B cell (primary cell): ENCODE measurements at regions not wholly inside any gene's neighbourhood (a gene's known extent, or its start where the extent isn't known, plus 50 kb on each side); places are given as distances from the start of the nearest gene placed in this dataset.

Source experiments
- ATAC-seq: fragments of 200-7000 bp; cut with Tn5 transposase; one replicate; pipeline ENCODE4 v1.10.0; 2021; ENCODE audit warnings: low read depth, mild to moderate bottlenecking, moderate number of reproducible peaks, moderate library complexity
- CTCF ChIA-PET: fragments of 350-600 bp; sonication (Branson Sonifier 250); formaldehyde crosslinking; loops from one replicate; lab custom pipeline; 2021; ENCODE audit warnings: antibody characterized with exemption, inconsistent platforms; lab: Charles Lee
- POLR2A ChIA-PET: fragments of 350-600 bp; sonication (Branson Sonifier 250); formaldehyde crosslinking; loops from one replicate; lab custom pipeline; 2021; ENCODE audit warnings: antibody characterized with exemption; lab: Charles Lee
- DNase-seq: peaks from one replicate; pipeline ENCODE4 v3.0.0; 2013
- H2AFZ ChIP-seq: 2 replicates; pipeline ENCODE4 v1.6.1; 2012; ENCODE audit warnings: mild to moderate bottlenecking, low read depth, low read length; ENCODE audit not compliant: insufficient read depth, poor library complexity, severe bottlenecking
- H3K27ac ChIP-seq, 2 donors: 1 replicate in 1 of 2; 2 replicates in 1 of 2; pipeline ENCODE4 v1.5.1; 2012 to 2013; ENCODE audit warnings: low read length in 2 of 2, mild to moderate bottlenecking in 2 of 2, moderate library complexity in 1 of 2
- H3K27me3 ChIP-seq, 4 experiments: fragments of 200-600 bp in 1 of 4; sonication (generic) in 1 of 4; replicated peaks in 1 of 4; 1 replicate in 2 of 4; 2 replicates in 2 of 4; pipeline versions ENCODE4 v1.6.1 to v1.7.0; 2013 to 2016; ENCODE audit warnings: low read length in 3 of 4, mild to moderate bottlenecking in 2 of 4, mixed read lengths in 1 of 4, moderate library complexity in 1 of 4; ENCODE audit not compliant: insufficient read depth in 4 of 4, control insufficient read depth in 3 of 4; ENCODE audit errors: control extremely low read depth in 1 of 4
- H3K36me3 ChIP-seq, 2 experiments: replicated peaks in 1 of 2; 1 replicate in 1 of 2; 2 replicates in 1 of 2; pipeline versions ENCODE4 v1.6.1 to v1.7.1; 2013; ENCODE audit warnings: low read length in 1 of 2; ENCODE audit not compliant: insufficient read depth in 2 of 2, control insufficient read depth in 1 of 2; ENCODE audit errors: control extremely low read depth in 1 of 2, extremely low read depth in 1 of 2
- H3K4me1 ChIP-seq, 2 donors: fragments of 200-600 bp in 1 of 2; sonication (generic) in 1 of 2; 1 replicate in 1 of 2; 2 replicates in 1 of 2; pipeline versions ENCODE4 v1.5.1 to v1.6.1; 2013 to 2017; ENCODE audit warnings: low read length in 2 of 2; ENCODE audit not compliant: control insufficient read depth in 2 of 2, insufficient read depth in 2 of 2
- H3K4me2 ChIP-seq: replicated peaks from 2 replicates; pipeline ENCODE3; 2012; ENCODE audit warnings: mild to moderate bottlenecking, low read depth, low read length; ENCODE audit not compliant: poor library complexity, severe bottlenecking
- H3K4me3 ChIP-seq, 5 experiments: fragments of 200-600 bp in 1 of 5; sonication (generic) in 1 of 5; 1 replicate in 3 of 5; 2 replicates in 2 of 5; pipeline versions ENCODE4 v1.5.1 to v1.7.0; 2011 to 2016; ENCODE audit warnings: low read length in 4 of 5, mild to moderate bottlenecking in 4 of 5, low read depth in 2 of 5, control low read depth in 1 of 5, moderate library complexity in 1 of 5; ENCODE audit not compliant: insufficient read depth in 1 of 5; ENCODE audit errors: control extremely low read depth in 1 of 5, extremely low read depth in 1 of 5
- H3K79me2 ChIP-seq: fragments of 200-600 bp; sonication (generic); one replicate; pipeline ENCODE4 v1.6.0; 2016; ENCODE audit warnings: low read length; ENCODE audit not compliant: control insufficient read depth, insufficient read depth
- H3K9ac ChIP-seq: fragments of 200-600 bp; sonication (generic); 2 replicates; pipeline ENCODE4 v1.6.1; 2017; ENCODE audit warnings: mild to moderate bottlenecking, low read length, moderate library complexity
- H3K9me3 ChIP-seq, 3 donors: one replicate each; pipeline versions ENCODE4 v1.6.1 to v1.7.1; 2013; ENCODE audit warnings: low read length in 2 of 3; ENCODE audit not compliant: control insufficient read depth in 2 of 3, insufficient read depth in 1 of 3; ENCODE audit errors: control extremely low read depth in 1 of 3
- H4K20me1 ChIP-seq: 2 replicates; pipeline ENCODE4 v1.6.0; 2012; ENCODE audit warnings: mild to moderate bottlenecking, low read length; ENCODE audit not compliant: insufficient read depth, control insufficient read depth, poor library complexity, severe bottlenecking
- H3K27ac Mint-ChIP-seq: one replicate; pipeline ENCODE4 v1.8.0; 2021; ENCODE audit warnings: mixed read lengths
- H3K27me3 Mint-ChIP-seq: one replicate; pipeline ENCODE4 v1.8.0; 2021; ENCODE audit warnings: mixed read lengths
- H3K4me1 Mint-ChIP-seq: one replicate; pipeline ENCODE4 v1.8.0; 2021; ENCODE audit warnings: mixed read lengths
- H3K4me3 Mint-ChIP-seq: one replicate; pipeline ENCODE4 v1.8.0; 2021; ENCODE audit warnings: mixed read lengths
- H3K9me3 Mint-ChIP-seq: one replicate; pipeline ENCODE4 v1.8.0; 2022; ENCODE audit warnings: mixed read lengths; ENCODE audit not compliant: insufficient read depth
- EZH2 ChIP-seq: IDR thresholded peaks from 2 replicates; pipeline ENCODE4 v1.6.1; 2012; ENCODE audit warnings: borderline replicate concordance, low read depth, mild to moderate bottlenecking, moderate library complexity, low read length; ENCODE audit not compliant: insufficient read depth, poor library complexity, severe bottlenecking
- WGBS: methylation state at CpG from one replicate; pipeline ENCODE4 v1.1.5; 2013; ENCODE audit warnings: missing lambda C conversion rate; ENCODE audit not compliant: insufficient coverage; 5-methylcytosine and 5-hydroxymethylcytosine counted together
- intact Hi-C: fragments of 100-400 bp; cut with micrococcal nuclease; formaldehyde crosslinking; loops from one replicate; pipeline ENCODE4 v1.10.0; 2022
- TF ChIP-seq, protein P1 (sequence below): fragments of 200-600 bp; IDR thresholded peaks from one replicate; pipeline ENCODE4 v1.8.0; 2022; ENCODE audit warnings: antibody characterized with exemption, mild to moderate bottlenecking

DNA sequence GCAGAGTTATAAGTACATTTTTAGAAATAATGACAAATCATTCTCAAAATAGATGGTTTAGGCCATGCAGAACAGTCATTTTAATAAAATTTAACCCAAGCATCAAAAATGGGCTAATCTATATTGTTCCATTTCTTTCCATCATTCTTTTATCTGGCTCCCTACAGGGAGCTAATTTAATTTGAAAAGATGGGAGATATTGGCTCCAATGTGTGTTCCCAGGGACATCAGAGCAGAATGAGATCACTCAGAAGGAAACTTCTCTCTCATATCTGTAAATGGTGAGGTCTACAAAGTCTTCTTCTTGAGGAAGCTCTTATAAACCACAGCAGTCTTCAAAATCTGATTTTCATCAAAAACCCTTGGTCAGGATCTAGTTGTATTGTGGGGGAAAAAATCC is 119.4 kb upstream of the RAB6C start:
- Histone ChIP-seq H3K79me2 (no peaks in the 10 kb centered on the region), H3K9me3 (peaks cover 0 to 3% (median 0%) of the 10 kb centered on the region in 3 donors), H3K4me1 (no peaks in the 10 kb centered on the region), H3K9ac (no peak overlapping the region), H4K20me1 (no peaks in the 10 kb centered on the region), H3K4me3 (no peak overlapping the region), H3K27me3 (no peaks in the 10 kb centered on the region), H3K4me2 (no peak overlapping the region), H2AFZ (no peak overlapping the region), H3K36me3 (no peaks in the 10 kb centered on the region), H3K27ac (no peak overlapping the region)
- ChIA-PET CTCF (no interaction called here), POLR2A (no interaction called here)
- Mint-ChIP-seq H3K27ac (no peak overlapping the region), H3K4me1 (no peaks in the 10 kb centered on the region), H3K27me3 (peaks cover 3% of the 10 kb centered on the region), H3K9me3 (peaks cover 3% of the 10 kb centered on the region), H3K4me3 (no peak overlapping the region)
- no peak for DNase-seq
- intact Hi-C loops = no loop called here
- TF ChIP-seq, protein P1, sequence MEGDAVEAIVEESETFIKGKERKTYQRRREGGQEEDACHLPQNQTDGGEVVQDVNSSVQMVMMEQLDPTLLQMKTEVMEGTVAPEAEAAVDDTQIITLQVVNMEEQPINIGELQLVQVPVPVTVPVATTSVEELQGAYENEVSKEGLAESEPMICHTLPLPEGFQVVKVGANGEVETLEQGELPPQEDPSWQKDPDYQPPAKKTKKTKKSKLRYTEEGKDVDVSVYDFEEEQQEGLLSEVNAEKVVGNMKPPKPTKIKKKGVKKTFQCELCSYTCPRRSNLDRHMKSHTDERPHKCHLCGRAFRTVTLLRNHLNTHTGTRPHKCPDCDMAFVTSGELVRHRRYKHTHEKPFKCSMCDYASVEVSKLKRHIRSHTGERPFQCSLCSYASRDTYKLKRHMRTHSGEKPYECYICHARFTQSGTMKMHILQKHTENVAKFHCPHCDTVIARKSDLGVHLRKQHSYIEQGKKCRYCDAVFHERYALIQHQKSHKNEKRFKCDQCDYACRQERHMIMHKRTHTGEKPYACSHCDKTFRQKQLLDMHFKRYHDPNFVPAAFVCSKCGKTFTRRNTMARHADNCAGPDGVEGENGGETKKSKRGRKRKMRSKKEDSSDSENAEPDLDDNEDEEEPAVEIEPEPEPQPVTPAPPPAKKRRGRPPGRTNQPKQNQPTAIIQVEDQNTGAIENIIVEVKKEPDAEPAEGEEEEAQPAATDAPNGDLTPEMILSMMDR = no peak
- TF ChIP-seq EZH2 = no peak
- ATAC-seq = no peak

DNA sequence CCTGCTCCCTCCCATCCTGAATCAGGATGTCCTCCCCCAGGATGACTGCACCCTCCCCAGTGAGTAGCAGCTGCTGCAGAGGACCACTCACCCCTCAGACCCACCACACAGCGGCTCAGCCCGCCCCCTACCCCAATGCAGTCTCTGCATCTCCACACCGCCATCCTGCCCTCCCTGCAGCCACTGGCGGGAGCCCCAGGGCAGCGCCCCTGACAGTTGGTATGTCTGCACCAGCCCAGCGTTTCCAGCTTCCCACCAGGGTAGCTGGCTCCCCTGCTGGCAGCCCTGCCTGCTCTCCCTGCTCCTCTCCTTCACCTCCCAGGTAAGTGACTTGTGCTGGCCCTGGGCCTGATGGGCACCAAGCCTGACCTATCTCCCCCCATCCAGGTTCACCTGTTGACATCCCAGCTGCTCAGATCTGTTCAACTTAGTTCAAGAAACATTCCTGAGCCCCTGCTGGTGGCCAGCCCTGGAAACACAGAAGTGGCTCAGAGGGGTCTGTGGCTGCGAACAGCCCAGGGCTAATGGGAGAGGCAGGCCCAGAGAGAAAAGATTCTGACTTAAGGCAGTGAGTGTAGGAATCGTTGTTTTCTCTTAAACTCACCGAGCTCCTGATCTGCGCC is 117.7 kb upstream of the RAB6C start:
- no peak overlapping the region for H3K4me3 Mint-ChIP-seq
- no peaks in the 10 kb centered on the region for H3K9me3 Mint-ChIP-seq

More for the DNA sequence above, 117.7 kb upstream of the RAB6C start:
- Histone ChIP-seq H3K4me2 (no peak overlapping the region), H2AFZ (no peak overlapping the region), H3K9ac (no peak overlapping the region), H3K4me1 (no peaks in the 10 kb centered on the region), H3K27me3 (no peaks in the 10 kb centered on the region), H3K9me3 (no peaks in the 10 kb centered on the region), H3K4me3 (no peak overlapping the region), H3K79me2 (no peaks in the 10 kb centered on the region), H3K27ac (no peak overlapping the region), H3K36me3 (no peaks in the 10 kb centered on the region), H4K20me1 (no peaks in the 10 kb centered on the region)
- Mint-ChIP-seq H3K4me1 (no peaks in the 10 kb centered on the region), H3K27ac (no peak overlapping the region), H3K27me3 (peaks cover 3% of the 10 kb centered on the region)
- no peak for TF ChIP-seq EZH2
- TF ChIP-seq, protein P1 = no peak
- intact Hi-C loops = no loop called here
- POLR2A ChIA-PET = no interaction called here
- 95% methylated on average over 10 of the region's 10 CpGs for WGBS
- ATAC-seq = no peak
- DNase-seq = no peak
- CTCF ChIA-PET = no interaction called here
